GM18907 (cell line): ENCODE measurements at regions not wholly inside any gene's neighbourhood (a gene's known extent, or its start where the extent isn't known, plus 50 kb on each side); places are given as distances from the start of the nearest gene placed in this dataset.
"Not testable (repeated sequence)": the region's sequence is repeated elsewhere in the genome, so short reads cannot be mapped to it uniquely, and the experiment has no call there.

Experiments used
- ATAC-seq: cut with Tn5 transposase; IDR thresholded peaks from one replicate; pipeline ENCODE4 v1.9.1; 2021; ENCODE audit warnings: mild to moderate bottlenecking, moderate library complexity; ENCODE audit not compliant: unreplicated experiment

DNA sequence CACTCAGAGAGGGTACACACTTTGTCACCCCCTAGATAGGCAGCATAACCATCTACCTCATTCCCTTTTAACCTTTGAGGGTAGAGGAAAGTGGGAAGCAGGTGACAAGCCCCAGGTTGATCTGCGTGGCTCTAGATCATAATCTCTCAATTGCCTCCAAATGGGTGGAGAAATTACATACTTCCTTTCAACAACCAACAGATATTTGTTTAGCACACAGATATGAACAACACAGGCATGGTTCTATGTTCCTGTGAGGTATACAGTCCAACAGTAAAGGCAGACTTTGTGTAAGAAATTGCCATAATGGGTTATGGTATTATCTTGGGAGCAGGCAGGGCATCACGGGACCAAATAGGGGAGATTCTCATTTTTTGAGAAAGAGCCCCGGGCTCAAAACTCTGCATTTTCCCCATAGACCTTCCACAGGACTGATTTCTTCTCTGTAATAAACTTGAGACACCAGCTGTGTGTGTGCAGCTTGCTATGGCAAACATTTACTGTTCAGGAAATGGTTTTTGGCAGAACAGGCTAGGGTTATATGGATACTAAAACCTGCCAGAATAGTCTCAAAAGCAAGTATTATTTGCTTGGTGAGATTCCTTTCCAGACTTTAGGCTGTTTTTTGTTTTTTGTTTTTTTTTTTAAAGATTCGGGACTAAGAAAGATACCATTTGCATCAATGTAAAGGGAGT lies 126.2 kb downstream of the CD164 start:
- no peak for ATAC-seq

GRCh38 chr6:109255087-109255486 lies 127.2 kb downstream of the CD164 start:
- ATAC-seq, result no peak

GRCh38 chr6:109253366-109253765 lies 128.9 kb downstream of the CD164 start:
- ATAC-seq, result no peak

DNA sequence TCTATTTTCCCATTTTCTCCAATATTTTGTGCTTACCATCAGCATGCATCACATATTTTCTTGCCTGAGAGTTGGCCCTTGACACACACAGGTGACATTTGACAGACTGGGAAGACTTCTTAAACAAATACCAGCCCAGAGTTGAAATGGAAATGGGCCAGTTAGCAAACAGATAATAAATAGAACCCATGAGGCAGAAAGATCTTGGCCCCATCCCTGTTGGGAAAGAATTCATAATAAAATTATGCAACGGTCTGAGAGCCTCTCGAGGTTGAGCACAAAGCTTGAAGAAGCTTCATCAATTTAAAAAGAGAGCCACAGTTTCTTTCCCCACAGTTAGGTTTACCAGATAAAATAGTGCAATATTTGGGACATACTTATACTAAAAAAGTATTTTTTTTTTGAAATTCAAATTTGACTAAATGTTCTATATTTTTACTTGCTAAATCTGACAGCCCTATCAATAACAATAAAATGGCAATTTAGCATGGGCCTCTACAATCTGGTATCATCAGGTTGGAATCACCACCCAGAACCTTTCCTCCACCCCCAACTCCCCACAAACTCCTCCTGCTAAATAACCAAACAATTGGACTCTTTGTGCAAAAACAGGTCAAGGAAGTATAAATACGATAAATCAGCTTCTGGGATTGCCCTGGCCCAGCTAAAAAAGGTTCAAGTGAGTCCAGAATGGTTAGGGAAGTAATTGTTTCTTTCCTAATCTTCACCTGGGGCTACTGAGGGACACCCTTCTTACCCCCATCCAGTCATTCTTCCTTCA lies 129.8 kb downstream of the CD164 start:
- ATAC-seq, result no peak

GRCh38 chr6:109251839-109252238 lies 130.4 kb downstream of the CD164 start:
- ATAC-seq, result no peak

DNA sequence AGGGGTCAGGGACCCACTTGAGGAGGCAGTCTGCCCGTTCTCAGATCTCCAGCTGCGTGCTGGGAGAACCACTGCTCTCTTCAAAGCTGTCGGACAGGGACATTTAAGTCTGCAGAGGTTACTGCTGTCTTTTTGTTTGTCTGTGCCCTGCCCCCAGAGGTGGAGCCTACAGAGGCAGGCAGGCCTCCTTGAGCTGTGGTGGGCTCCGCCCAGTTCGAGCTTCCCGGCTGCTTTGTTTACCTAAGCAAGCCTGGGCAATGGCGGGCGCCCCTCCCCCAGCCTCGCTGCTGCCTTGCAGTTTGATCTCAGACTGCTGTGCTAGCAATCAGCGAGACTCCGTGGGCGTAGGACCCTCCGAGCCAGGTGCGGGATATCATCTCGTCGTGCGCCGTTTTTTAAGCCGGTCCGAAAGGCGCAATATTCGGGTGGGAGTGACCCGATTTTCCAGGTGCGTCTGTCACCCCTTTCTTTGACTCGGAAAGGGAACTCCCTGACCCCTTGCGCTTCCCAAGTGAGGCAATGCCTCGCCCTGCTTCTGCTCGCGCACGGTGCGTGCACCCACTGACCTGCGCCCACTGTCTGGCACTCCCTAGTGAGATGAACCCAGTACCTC lies 131.6 kb downstream of the CD164 start:
- ATAC-seq, result not testable (repeated sequence)

GRCh38 chr6:109243863-109244825 lies 138.1 kb downstream of the CD164 start:
- no peak for ATAC-seq

DNA sequence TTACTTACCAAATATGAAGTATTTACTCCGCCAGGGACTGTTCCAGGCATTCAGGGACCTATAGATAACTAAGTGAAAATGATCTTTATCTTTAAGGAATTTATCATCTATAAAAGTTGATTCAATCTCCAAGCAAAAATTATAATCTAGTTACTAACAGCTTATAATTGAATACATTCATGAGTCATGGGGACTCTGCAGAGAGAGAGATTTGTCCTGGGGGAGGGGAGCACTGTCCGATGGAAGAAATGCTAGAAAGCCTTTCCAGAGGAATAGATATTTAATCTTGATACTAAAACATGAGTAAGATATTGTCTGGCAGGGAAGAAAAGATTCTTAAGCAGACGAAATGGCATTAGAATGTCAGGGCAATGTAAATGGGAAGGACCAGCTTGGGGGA lies 139.3 kb downstream of the CD164 start:
- no peak for ATAC-seq

GRCh38 chr6:109242029-109242428 lies 140.2 kb downstream of the CD164 start:
- no peak for ATAC-seq

DNA sequence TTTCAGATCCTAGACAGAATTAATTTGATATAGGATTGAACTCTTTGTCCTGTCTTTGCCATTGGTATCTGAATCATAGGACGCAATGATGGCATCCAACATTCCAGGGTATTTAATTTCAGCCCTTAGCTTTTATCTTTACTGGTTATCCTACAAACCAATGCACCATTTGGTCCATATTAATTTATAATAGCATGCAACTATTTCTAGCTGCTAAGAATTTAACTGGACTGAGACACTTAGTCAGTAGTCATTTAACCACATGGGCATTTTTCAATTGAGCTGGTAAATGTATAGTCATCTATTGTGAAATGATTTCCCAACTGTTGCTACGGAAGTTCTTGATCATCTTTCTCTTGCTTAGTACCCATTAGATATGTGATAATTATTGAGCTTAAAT lies 141.1 kb downstream of the CD164 start:
- no peak for ATAC-seq

- ATAC-seq, result no peak
These were observed 141.7 kb downstream of the CD164 start for GRCh38 chr6:109240370-109241084.

DNA sequence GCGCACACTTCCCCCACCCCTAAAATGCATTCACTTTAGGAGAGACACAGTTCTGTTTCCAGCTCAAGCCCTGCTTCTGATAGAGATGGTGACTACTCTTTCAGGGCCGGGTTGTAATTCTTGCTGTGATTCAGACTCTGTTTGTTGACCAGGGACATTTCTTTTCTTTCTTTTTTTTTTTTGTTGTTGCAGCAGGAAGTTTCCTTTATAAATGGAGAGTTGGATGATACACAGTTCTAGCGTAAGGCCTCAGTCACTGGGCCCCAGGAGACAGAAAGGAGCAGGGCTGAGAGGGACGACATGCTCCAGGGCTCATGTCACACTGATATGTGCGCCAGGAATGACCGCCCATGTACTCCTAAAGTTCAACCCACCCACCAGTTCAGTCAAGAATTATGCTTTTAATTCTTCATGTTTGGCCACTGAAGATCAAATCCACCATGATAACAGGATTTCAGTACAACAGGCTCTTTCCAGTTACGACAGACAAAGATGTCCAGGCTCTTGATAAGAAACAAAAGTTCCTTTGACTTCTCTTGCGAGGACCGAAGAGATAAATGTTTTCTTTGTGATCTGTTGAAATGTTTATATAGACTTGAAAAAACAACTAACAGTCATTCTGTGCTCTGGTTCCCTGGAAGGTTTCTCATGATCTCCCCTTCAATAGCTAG lies 142.5 kb downstream of the CD164 start:
- no peak for ATAC-seq

DNA sequence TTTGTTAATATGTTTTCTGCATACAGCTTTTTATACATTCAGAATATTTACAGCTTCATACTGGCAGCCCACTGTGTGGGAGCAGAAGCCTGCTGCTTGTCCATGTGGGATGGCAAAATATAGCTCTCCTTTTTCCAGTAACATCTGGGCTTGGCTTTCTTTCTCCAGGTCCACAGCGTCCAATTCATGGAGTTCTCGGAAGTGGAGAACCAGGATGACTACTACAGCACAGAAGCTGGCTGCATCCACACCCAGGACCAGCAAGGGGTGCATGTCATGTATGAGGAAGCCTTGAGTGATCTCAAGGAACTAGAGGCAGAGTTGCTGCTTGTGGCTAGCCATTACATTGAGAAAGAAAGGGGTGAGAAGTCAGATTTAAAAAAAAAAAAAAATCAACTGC lies 143.1 kb downstream of the CD164 start:
- ATAC-seq, result no peak

DNA sequence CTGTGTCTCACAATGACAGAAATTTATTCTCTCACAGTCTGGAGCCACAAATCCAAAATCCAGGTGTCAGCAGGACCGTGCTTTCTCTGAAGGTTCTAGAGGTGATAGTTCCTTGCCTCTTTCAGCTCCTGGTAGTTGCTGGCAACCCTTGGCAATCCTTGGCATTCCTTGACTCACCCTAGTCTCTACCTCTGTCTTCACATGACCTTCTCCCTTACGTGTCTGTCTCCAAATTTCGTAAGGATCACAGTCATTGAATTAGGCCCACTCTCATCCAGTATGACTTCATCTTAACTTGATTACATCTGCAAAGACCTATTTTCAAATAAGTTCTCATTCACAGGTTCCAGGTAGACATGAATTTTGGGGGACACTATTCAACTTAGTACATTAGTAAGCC lies 143.1 kb downstream of the CEP57L1 start:
- no peak for ATAC-seq

GRCh38 chr6:109237986-109238329 lies 142.7 kb downstream of the CEP57L1 start:
- ATAC-seq, result no peak

- ATAC-seq, result peak; percentile 39
These were observed 142.0 kb downstream of the CEP57L1 start for GRCh38 chr6:109237077-109237985.

DNA sequence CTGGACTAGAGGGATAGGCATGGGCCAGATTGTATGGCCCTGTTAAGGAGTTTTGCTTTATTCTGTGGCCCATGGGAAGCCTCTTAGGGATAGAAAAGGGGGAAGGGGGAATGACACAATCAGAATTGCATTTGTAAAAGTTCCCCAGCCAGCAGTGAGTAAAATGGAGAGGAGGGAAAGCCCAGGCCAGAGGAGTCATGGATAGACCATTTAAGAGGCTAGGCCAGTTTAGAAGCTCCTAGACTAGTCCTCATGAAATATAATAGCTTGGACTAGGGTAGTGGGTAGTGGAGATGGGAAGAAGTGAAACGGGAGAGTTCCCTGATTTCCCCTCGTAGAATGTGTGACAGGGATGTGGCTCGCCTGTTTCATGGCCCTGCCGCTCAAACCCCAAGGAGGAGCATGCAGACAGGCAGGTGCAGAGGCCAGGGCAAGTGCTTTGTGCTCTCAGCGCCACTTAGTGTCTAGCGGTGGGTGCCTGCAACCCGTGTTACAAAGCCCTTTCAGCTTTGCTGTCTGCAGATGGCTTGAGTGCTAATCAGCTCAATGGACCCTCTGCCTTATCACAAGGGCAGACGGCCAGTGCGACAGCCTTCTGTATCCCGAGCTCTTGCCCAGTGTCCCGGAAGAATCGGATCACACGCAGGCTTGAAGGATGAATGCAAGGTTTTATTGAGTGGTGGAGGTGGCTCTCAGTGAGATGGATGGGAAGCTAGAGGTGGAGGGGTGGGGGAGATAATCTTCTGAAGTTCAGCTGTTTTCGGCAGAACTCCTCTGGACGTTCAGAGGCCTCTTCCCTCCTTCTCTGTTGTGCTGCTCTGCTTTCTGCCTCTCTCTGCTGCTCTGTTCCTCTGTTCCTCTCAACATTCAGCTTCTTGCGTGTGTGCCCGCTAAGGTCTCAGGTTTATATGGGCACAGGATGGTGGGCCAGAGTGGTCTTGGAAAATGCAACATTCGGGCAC lies 141.1 kb downstream of the CEP57L1 start:
- peak; percentile 91 for ATAC-seq
